ENCODE measurements at regions not wholly inside any gene's neighbourhood (a gene's known extent, or its start where the extent isn't known, plus 50 kb on each side); places are given as distances from the start of the nearest gene placed in this dataset.

- DNase-seq (ENCODE audit: low read depth, low spot score): no peak
- in situ Hi-C loops (cut with HindIII; ENCODE audit: low sequenced_read_pairs): no loop called here
- TF ChIP-seq, protein P1, sequence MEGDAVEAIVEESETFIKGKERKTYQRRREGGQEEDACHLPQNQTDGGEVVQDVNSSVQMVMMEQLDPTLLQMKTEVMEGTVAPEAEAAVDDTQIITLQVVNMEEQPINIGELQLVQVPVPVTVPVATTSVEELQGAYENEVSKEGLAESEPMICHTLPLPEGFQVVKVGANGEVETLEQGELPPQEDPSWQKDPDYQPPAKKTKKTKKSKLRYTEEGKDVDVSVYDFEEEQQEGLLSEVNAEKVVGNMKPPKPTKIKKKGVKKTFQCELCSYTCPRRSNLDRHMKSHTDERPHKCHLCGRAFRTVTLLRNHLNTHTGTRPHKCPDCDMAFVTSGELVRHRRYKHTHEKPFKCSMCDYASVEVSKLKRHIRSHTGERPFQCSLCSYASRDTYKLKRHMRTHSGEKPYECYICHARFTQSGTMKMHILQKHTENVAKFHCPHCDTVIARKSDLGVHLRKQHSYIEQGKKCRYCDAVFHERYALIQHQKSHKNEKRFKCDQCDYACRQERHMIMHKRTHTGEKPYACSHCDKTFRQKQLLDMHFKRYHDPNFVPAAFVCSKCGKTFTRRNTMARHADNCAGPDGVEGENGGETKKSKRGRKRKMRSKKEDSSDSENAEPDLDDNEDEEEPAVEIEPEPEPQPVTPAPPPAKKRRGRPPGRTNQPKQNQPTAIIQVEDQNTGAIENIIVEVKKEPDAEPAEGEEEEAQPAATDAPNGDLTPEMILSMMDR (IDR thresholded peaks at IDR 0.05; ENCODE audit: low read depth, low read length): no peak
- H3K4me3 ChIP-seq (ENCODE audit: low read depth, low read length): no peak overlapping the region
These were observed 135.1 kb upstream of the CHST15 start for GRCh38 chr10:124228471-124228870.

DNA sequence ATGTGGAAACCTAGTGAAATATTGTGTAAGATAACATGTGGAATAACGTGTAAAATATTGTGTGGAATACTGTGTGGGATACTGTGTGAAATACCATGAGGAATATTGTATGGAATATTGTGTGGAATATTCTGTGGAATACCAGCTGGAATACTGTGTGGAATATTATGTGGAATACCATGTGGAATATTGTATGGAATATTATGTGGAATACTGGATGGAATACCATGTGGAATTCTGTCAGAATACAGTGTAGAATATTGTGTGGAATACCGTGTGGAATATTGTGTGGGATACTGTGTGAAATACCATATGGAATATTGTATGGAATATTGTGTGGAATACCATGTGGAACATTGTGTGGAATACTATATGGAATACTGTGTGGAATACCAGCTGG is 134.6 kb upstream of the CHST15 start:
- no peak for DNase-seq (ENCODE audit: low read depth, low spot score)
- TF ChIP-seq, protein P1 (IDR thresholded peaks at IDR 0.05; ENCODE audit: low read depth, low read length): no peak
- in situ Hi-C loops (cut with HindIII; ENCODE audit: low sequenced_read_pairs): no loop called here
- no peak overlapping the region for H3K4me3 ChIP-seq (ENCODE audit: low read depth, low read length)

DNA sequence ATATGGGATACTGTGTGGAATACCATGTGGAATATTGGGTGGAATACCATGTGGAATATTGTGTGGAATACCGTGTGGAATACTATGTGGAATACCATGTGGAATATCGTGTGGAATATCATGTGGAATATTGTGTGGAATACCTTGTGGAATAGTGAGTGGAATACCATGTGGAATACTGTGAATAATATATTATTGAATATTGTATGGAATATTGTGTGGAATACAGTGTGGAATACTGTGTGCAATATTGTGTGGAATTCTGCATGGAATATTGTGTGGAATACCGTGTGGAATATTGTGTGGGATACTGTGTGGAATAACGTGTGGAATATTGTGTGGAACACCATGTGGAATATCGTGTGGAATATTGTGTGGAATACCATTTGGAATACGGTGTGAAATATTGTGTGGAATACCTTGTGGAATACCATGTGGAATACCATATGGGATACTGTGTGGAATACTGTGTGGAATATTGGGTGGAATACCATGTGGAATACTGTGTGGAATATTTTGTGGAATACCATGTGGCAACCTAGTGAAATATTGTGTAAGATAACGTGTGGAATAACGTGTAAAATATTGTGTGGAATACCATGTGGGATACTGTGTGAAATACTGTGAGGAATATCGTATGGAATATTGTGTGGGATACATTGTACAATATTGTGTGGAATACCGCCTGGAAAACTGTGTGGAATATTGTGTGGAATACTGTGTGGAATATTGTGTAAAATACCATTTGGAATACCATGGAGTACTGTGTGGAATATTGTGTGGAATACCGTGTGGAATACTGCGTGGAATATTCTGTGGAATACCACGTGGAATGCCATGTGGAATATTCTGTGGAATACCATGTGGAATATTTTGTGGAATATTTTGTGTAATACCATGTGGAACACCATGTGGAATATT is 133.9 kb upstream of the CHST15 start:
- in situ Hi-C loops (cut with HindIII; ENCODE audit: low sequenced_read_pairs): no loop called here
- no peak overlapping the region for H3K4me3 ChIP-seq (ENCODE audit: low read depth, low read length)
- TF ChIP-seq, protein P1 (IDR thresholded peaks at IDR 0.05; ENCODE audit: low read depth, low read length): no peak
- DNase-seq (ENCODE audit: low read depth, low spot score): no peak

- in situ Hi-C loops (cut with HindIII; ENCODE audit: low sequenced_read_pairs): no loop called here
- no peak overlapping the region for H3K4me3 ChIP-seq (ENCODE audit: low read depth, low read length)
- DNase-seq (ENCODE audit: low read depth, low spot score): no peak
- TF ChIP-seq, protein P1 (IDR thresholded peaks at IDR 0.05; ENCODE audit: low read depth, low read length): no peak
These were observed 133.1 kb upstream of the CHST15 start for GRCh38 chr10:124226271-124227054.

- DNase-seq (ENCODE audit: low read depth, low spot score): no peak
- in situ Hi-C loops (cut with HindIII; ENCODE audit: low sequenced_read_pairs): no loop called here
These were observed 132.3 kb upstream of the CHST15 start for GRCh38 chr10:124225467-124226270.

More at GRCh38 chr10:124225467-124226270, 132.3 kb upstream of the CHST15 start:
- H3K4me3 ChIP-seq (ENCODE audit: low read depth, low read length): no peak overlapping the region
- TF ChIP-seq, protein P1 (IDR thresholded peaks at IDR 0.05; ENCODE audit: low read depth, low read length): no peak

Measured in astrocyte of the spinal cord (primary cell).